ENCODE measurements at regions not wholly inside any gene's neighbourhood (a gene's known extent, or its start where the extent isn't known, plus 50 kb on each side); places are given as distances from the start of the nearest gene placed in this dataset.

GRCh38 chr11:96713301-96713700, 323.5 kb downstream of the JRKL start:
- H3K4me1 Mint-ChIP-seq: no peaks in the 10 kb centered on the region
- no peaks in the 10 kb centered on the region for H3K9me3 ChIP-seq (replicated peaks in 1 of 2; ENCODE audit: control insufficient read depth in 1 of 2, insufficient read depth in 1 of 2, low read length in 2 of 2)
- no peak overlapping the region for H3K4me3 Mint-ChIP-seq
- H3K36me3 Mint-ChIP-seq: no peaks in the 10 kb centered on the region
- WGBS (ENCODE audit: insufficient coverage): no CpG with 5 or more reads among the region's 2 CpGs
- no peaks in the 10 kb centered on the region for H3K4me1 ChIP-seq (ENCODE audit: control insufficient read depth in 1 of 2, insufficient read depth in 2 of 2, low read length in 2 of 2)
- no peaks in the 10 kb centered on the region for H3K36me3 ChIP-seq (replicated peaks in 1 of 2; ENCODE audit: control insufficient read depth in 1 of 2, insufficient read depth in 2 of 2, low read length in 2 of 2)
- H4K20me1 ChIP-seq (ENCODE audit: insufficient read depth, low read length): no peaks in the 10 kb centered on the region
- no peak for DNase-seq
- H3K9ac ChIP-seq (ENCODE audit: insufficient read depth, low read length, poor library complexity, severe bottlenecking): no peak overlapping the region
- H3K27me3 Mint-ChIP-seq (ENCODE audit: low read depth in 3 of 3): peaks cover 0 to 1% (median 0%) of the 10 kb centered on the region in 3 donors
- no peaks in the 10 kb centered on the region for H3K79me2 ChIP-seq (ENCODE audit: insufficient read depth, low read length)
- H2AFZ ChIP-seq (ENCODE audit: insufficient read depth, low read depth, low read length, poor library complexity, severe bottlenecking): no peak overlapping the region
- peaks cover 0 to 5% (median 0%) of the 10 kb centered on the region in 7 donors for H3K9me3 Mint-ChIP-seq
- no peaks in the 10 kb centered on the region for H3K27me3 ChIP-seq (ENCODE audit: control insufficient read depth in 2 of 2, insufficient read depth in 2 of 2, low read length in 2 of 2)
- H3K27ac ChIP-seq (ENCODE audit: low read depth in 1 of 2, low read length in 2 of 2): no peak overlapping the region
- intact Hi-C loops (cut with micrococcal nuclease): no loop called here
- H3K4me3 ChIP-seq (replicated peaks in 1 of 3; ENCODE audit: low read depth in 2 of 3, low read length in 3 of 3): no peak overlapping the region
- no peak overlapping the region for H3K4me2 ChIP-seq (replicated peaks; ENCODE audit: extremely low read depth, low read length, poor library complexity, severe bottlenecking)
- TF ChIP-seq CTCF (IDR thresholded peaks at IDR 0.05): no peak
- no peak overlapping the region for H3K27ac Mint-ChIP-seq

GRCh38 chr11:96714689-96715088, 324.9 kb downstream of the JRKL start:
- H3K9me3 ChIP-seq (replicated peaks in 1 of 2; ENCODE audit: control insufficient read depth in 1 of 2, insufficient read depth in 1 of 2, low read length in 2 of 2): no peaks in the 10 kb centered on the region
- DNase-seq: no peak
- H3K36me3 Mint-ChIP-seq: no peaks in the 10 kb centered on the region
- intact Hi-C loops (cut with micrococcal nuclease): no loop called here
- no peaks in the 10 kb centered on the region for H3K27me3 ChIP-seq (ENCODE audit: control insufficient read depth in 2 of 2, insufficient read depth in 2 of 2, low read length in 2 of 2)
- no peaks in the 10 kb centered on the region for H3K4me1 Mint-ChIP-seq
- no peak overlapping the region for H3K4me3 ChIP-seq (replicated peaks in 1 of 3; ENCODE audit: low read depth in 2 of 3, low read length in 3 of 3)
- H3K79me2 ChIP-seq (ENCODE audit: insufficient read depth, low read length): no peaks in the 10 kb centered on the region
- no peak overlapping the region for H2AFZ ChIP-seq (ENCODE audit: insufficient read depth, low read depth, low read length, poor library complexity, severe bottlenecking)
- H3K9me3 Mint-ChIP-seq: peaks cover 0 to 5% (median under 1%) of the 10 kb centered on the region in 7 donors
- no peak overlapping the region for H3K27ac Mint-ChIP-seq
- no peak overlapping the region for H3K9ac ChIP-seq (ENCODE audit: insufficient read depth, low read length, poor library complexity, severe bottlenecking)
- H3K4me1 ChIP-seq (ENCODE audit: control insufficient read depth in 1 of 2, insufficient read depth in 2 of 2, low read length in 2 of 2): no peaks in the 10 kb centered on the region
- peaks cover 0 to under 1% (median under 1%) of the 10 kb centered on the region in 3 donors for H3K27me3 Mint-ChIP-seq (ENCODE audit: low read depth in 3 of 3)
- TF ChIP-seq CTCF (IDR thresholded peaks at IDR 0.05): no peak
- no peak overlapping the region for H3K4me2 ChIP-seq (replicated peaks; ENCODE audit: extremely low read depth, low read length, poor library complexity, severe bottlenecking)
- no peak overlapping the region for H3K27ac ChIP-seq (ENCODE audit: low read depth in 1 of 2, low read length in 2 of 2)
- no peaks in the 10 kb centered on the region for H3K36me3 ChIP-seq (replicated peaks in 1 of 2; ENCODE audit: control insufficient read depth in 1 of 2, insufficient read depth in 2 of 2, low read length in 2 of 2)
- H3K4me3 Mint-ChIP-seq: no peak overlapping the region
- no CpG with 5 or more reads among the region's 2 CpGs for WGBS (ENCODE audit: insufficient coverage)
- H4K20me1 ChIP-seq (ENCODE audit: insufficient read depth, low read length): no peaks in the 10 kb centered on the region

Data from CD14-positive monocyte (primary cell).